Activated CD4-positive, alpha-beta T cell treated with anti-CD3 and anti-CD28 coated beads, Interleukin-2, amount 10 ng/mL, durations not matched to agents 7 days and 5 days (primary cell): ENCODE measurements at regions not wholly inside any gene's neighbourhood (a gene's known extent, or its start where the extent isn't known, plus 50 kb on each side); places are given as distances from the start of the nearest gene placed in this dataset.

Source experiments
- CTCF ChIA-PET: fragments of 350-600 bp; sonication (Branson Sonifier 250); formaldehyde crosslinking; loops from one replicate; lab custom pipeline; 2021; ENCODE audit warnings: antibody characterized with exemption; lab: Charles Lee
- POLR2A ChIA-PET: fragments of 350-600 bp; sonication (Branson Sonifier 250); formaldehyde crosslinking; loops from one replicate; lab custom pipeline; 2021; ENCODE audit warnings: antibody characterized with exemption; lab: Charles Lee
- DNase-seq: peaks from one replicate; pipeline ENCODE4 v3.0.0-alpha.2; 2020
- H3K27ac Mint-ChIP-seq: one replicate; pipeline ENCODE4 v1.8.0; 2021; ENCODE audit warnings: mild to moderate bottlenecking, moderate library complexity, mixed read lengths
- H3K27me3 Mint-ChIP-seq: one replicate; pipeline ENCODE4 v1.8.0; 2021; ENCODE audit warnings: mixed read lengths
- H3K36me3 Mint-ChIP-seq: one replicate; pipeline ENCODE4 v1.8.0; 2021; ENCODE audit warnings: low read depth, mixed read lengths
- H3K4me1 Mint-ChIP-seq: one replicate; pipeline ENCODE4 v1.8.0; 2021; ENCODE audit warnings: mixed read lengths
- H3K4me3 Mint-ChIP-seq: one replicate; pipeline ENCODE4 v1.8.0; 2021; ENCODE audit warnings: mild to moderate bottlenecking, moderate library complexity, mixed read lengths
- H3K9me3 Mint-ChIP-seq: one replicate; pipeline ENCODE4 v1.8.0; 2021; ENCODE audit warnings: mixed read lengths

DNA sequence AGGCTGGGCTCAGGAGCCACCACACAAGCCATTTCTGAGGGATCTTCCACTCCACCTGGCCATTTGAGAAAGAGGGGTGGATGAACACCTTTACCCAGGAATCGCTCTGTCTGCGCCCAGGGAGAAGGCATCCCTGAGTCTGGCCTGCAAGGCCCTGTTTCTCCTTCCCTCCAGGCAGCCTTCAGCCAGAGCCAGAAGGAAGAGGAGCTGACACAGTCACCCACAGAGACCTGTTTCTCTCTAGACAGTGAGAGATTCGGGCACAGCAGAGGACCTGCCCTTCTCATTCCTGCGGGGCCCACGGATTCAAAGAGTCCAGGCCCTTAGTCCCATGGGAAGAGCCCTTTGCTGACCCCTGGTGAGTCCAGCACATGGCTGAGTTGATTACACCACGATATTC is 127.5 kb upstream of the TNS3 start:
- DNase-seq, result no peak
- Mint-ChIP-seq H3K27ac (no peak overlapping the region), H3K9me3 (no peaks in the 10 kb centered on the region), H3K27me3 (no peaks in the 10 kb centered on the region), H3K36me3 (no peaks in the 10 kb centered on the region), H3K4me1 (no peaks in the 10 kb centered on the region), H3K4me3 (no peak overlapping the region)
- POLR2A ChIA-PET, result no interaction called here
- CTCF ChIA-PET, result no interaction called here

DNA sequence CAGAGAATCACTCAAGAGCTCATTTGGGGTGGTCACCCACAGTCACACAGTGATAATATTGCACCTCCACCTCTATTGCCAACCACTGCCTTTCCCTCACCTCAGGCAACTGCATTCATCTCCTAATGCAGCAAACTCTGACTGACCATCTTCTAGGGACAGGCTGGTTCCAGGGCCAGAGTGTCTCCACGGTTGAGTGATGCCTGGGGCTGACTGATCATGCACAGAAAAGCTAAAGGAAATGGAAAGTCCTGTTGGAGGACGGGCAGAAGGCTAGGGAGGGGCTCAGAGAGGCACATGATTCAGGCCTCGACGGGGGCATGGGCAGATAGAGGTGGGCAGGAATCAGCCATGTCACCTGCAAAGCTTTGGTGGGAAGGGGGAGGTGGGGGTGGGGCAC is 127.1 kb upstream of the TNS3 start:
- POLR2A ChIA-PET, result no interaction called here

DNA sequence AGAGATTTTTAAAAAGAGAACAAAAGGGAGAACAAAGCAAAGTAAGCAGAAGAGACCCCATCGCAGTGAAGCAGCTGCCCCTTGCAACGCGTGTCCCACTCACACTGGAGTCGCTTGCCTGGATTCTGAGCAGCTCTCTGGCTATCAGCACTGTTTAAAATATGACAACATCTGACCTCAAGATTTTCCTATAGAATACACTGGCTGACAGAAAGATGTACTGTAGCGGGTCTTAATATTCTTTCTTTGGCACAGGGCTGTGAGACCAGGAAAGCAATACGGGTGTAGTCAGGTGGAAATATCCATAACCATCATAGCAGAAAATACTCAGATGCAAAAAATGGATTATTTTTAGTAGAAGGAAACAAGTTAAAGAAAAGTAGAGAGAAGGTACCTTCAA is 125.7 kb upstream of the TNS3 start:
- DNase-seq, result no peak
- ChIA-PET CTCF (no interaction called here), POLR2A (no interaction called here)
- no peak overlapping the region for H3K4me3 Mint-ChIP-seq
- H3K36me3 Mint-ChIP-seq, result no peaks in the 10 kb centered on the region
- H3K27ac Mint-ChIP-seq, result no peak overlapping the region
- no peaks in the 10 kb centered on the region for H3K27me3 Mint-ChIP-seq
- H3K4me1 Mint-ChIP-seq, result no peaks in the 10 kb centered on the region
- no peaks in the 10 kb centered on the region for H3K9me3 Mint-ChIP-seq

More for the DNA sequence above, 127.1 kb upstream of the TNS3 start:
- CTCF ChIA-PET, result no interaction called here
- H3K4me1 Mint-ChIP-seq, result no peaks in the 10 kb centered on the region
- no peak overlapping the region for H3K4me3 Mint-ChIP-seq
- H3K27ac Mint-ChIP-seq, result no peak overlapping the region
- no peaks in the 10 kb centered on the region for H3K27me3 Mint-ChIP-seq
- H3K36me3 Mint-ChIP-seq, result no peaks in the 10 kb centered on the region
- H3K9me3 Mint-ChIP-seq, result no peaks in the 10 kb centered on the region
- no peak for DNase-seq

DNA sequence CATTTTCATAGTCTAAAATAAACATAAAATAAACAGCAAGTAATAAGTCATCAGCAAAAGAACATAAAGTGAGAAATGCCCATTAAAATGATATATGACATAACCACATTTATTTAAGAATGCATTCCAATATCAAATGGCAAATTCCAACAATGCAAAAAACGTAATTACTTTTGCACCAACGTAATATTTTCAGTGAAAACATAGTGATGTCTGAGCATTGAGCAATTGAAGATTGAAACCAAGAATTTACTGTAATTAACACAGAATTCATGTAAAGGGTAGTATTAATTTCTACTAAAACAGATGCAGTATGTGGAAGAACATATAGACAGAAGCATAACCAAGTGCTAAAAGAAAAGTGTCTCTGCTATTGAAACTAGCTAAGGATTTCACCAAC is 123.0 kb upstream of the TNS3 start:
- no peaks in the 10 kb centered on the region for H3K4me1 Mint-ChIP-seq
- no peak for DNase-seq
- no peaks in the 10 kb centered on the region for H3K9me3 Mint-ChIP-seq
- H3K4me3 Mint-ChIP-seq, result no peak overlapping the region
- ChIA-PET POLR2A (no interaction called here), CTCF (no interaction called here)
- no peaks in the 10 kb centered on the region for H3K36me3 Mint-ChIP-seq
- H3K27me3 Mint-ChIP-seq, result no peaks in the 10 kb centered on the region
- no peak overlapping the region for H3K27ac Mint-ChIP-seq

DNA sequence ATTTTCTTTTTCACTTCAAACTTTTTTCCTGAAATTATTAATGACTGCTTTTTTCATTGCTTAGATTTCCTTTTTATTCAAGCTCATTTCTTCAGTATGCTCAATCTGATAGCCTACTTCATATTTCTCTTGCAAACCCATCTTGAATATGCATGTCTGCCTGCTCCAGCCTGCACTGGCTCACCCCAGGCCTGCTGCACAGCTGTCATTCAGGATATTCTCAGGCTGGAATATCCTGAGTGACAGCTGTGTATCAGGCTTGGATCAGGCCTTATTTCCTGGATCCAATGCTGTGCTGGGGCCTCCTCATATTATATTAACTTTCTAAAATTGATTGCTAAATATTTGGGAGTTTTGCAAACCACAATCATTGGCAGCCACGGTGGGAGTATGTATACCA is 120.2 kb upstream of the TNS3 start:
- H3K27me3 Mint-ChIP-seq, result no peaks in the 10 kb centered on the region

DNA sequence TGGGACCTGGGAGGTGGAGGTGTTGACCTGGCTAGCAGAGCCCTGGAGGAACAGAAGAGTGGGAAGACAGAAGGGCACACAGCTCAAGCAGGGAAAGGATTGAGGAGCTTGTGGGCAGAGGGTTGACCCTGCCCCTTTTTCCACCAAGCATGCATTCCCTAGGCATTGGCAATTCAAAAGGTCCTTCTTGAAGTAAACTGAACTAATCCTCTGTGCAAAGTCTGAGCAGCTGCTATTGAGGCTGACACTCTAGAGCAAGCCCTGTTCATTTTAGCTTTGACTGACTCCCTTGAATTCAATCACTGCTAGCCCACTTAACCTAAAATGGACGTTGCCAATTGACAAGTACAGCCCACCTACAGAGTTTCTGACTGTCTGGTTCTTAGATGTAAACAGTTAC is 116.5 kb upstream of the TNS3 start:
- Mint-ChIP-seq H3K27ac (no peak overlapping the region), H3K4me3 (no peak overlapping the region), H3K27me3 (no peaks in the 10 kb centered on the region), H3K9me3 (no peaks in the 10 kb centered on the region), H3K4me1 (no peaks in the 10 kb centered on the region), H3K36me3 (no peaks in the 10 kb centered on the region)
- ChIA-PET POLR2A (no interaction called here), CTCF (no interaction called here)
- no peak for DNase-seq

More for the DNA sequence above, 120.2 kb upstream of the TNS3 start:
- no peak overlapping the region for H3K27ac Mint-ChIP-seq
- H3K4me3 Mint-ChIP-seq, result no peak overlapping the region
- DNase-seq, result no peak
- ChIA-PET POLR2A (no interaction called here), CTCF (no interaction called here)
- H3K36me3 Mint-ChIP-seq, result no peaks in the 10 kb centered on the region
- H3K4me1 Mint-ChIP-seq, result no peaks in the 10 kb centered on the region
- H3K9me3 Mint-ChIP-seq, result no peaks in the 10 kb centered on the region

DNA sequence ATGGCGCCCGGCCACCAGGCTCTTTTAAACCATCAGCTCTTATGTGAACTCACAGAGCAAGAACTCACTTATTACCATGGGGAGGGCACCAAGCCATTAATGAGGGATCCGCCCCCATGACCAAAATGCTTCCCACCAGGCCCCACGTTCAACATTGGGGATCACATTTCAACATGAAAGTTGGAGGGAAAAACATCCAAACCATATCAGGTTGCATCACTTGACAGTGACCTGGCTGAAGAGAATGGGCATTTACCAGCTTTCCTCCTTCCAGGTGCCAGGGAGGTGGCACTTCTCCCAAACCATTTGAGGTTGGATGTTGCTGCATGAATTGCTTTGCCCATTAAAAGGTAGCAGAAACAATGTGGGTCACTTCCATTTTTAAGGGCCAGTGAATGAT is 115.6 kb upstream of the TNS3 start:
- ChIA-PET CTCF (no interaction called here), POLR2A (no interaction called here)
- no peaks in the 10 kb centered on the region for H3K27me3 Mint-ChIP-seq

DNA sequence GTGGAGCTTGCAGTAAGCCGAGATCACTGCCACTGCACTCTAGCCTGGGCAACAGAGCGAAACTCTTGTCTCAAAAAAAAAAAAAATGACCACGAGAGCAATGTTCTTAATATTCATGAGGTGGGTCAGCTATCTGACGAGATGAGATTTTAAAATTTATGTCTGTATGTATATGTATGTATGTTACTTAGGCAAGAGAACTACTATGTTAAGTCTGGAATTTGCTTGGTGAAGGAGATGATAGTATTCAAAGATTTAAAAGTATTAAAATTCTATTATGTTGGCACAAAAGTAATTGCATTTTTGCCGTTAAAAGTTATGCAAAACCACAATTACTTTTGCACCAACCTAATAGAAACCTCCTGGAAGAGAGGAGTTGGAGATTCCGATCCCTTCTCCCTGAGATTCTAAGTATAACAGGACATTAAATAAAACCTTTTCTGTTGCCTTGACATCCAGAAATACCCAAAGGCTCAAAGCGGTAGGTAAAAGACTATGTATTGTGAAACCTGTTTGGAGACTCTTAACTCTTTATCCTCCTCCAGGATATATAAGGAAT is 114.3 kb upstream of the TNS3 start:
- no peaks in the 10 kb centered on the region for H3K27me3 Mint-ChIP-seq
- H3K4me3 Mint-ChIP-seq, result no peak overlapping the region
- no peaks in the 10 kb centered on the region for H3K36me3 Mint-ChIP-seq
- ChIA-PET POLR2A (no interaction called here), CTCF (interaction anchor here (0.6 kb wide), 1 partner anchor 135 kb away, joined by 3 read pairs; no protein-coding TSS in a partner anchor)
- no peaks in the 10 kb centered on the region for H3K4me1 Mint-ChIP-seq
- H3K9me3 Mint-ChIP-seq, result no peaks in the 10 kb centered on the region
- no peak for DNase-seq
- no peak overlapping the region for H3K27ac Mint-ChIP-seq

More for the DNA sequence above, 115.6 kb upstream of the TNS3 start:
- no peaks in the 10 kb centered on the region for H3K9me3 Mint-ChIP-seq
- no peak overlapping the region for H3K4me3 Mint-ChIP-seq
- H3K36me3 Mint-ChIP-seq, result no peaks in the 10 kb centered on the region
- H3K4me1 Mint-ChIP-seq, result no peaks in the 10 kb centered on the region
- H3K27ac Mint-ChIP-seq, result no peak overlapping the region
- DNase-seq, result no peak

DNA sequence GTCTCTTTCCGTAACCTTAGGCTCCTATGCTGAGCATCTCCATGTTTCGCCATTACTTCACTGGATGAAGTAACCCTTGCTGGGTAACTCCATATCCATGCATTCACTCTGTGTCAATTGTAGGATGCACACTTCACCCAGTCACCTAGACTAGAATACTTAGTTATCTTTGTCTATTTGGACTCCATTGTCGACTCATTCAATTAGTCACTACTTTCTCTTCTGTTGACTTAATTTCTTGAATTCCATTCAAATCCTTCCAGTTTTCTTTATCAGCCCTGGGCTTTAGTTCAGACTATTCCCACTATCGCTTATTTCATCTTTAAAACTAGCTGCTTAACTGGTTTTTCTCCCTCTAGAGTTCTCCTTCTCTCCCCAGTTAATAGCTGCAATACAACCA is 111.3 kb upstream of the TNS3 start:
- Mint-ChIP-seq H3K9me3 (no peaks in the 10 kb centered on the region), H3K27ac (no peak overlapping the region), H3K4me1 (no peaks in the 10 kb centered on the region), H3K4me3 (no peak overlapping the region), H3K36me3 (no peaks in the 10 kb centered on the region), H3K27me3 (no peaks in the 10 kb centered on the region)
- no peak for DNase-seq
- POLR2A ChIA-PET, result no interaction called here
- CTCF ChIA-PET, result no interaction called here

DNA sequence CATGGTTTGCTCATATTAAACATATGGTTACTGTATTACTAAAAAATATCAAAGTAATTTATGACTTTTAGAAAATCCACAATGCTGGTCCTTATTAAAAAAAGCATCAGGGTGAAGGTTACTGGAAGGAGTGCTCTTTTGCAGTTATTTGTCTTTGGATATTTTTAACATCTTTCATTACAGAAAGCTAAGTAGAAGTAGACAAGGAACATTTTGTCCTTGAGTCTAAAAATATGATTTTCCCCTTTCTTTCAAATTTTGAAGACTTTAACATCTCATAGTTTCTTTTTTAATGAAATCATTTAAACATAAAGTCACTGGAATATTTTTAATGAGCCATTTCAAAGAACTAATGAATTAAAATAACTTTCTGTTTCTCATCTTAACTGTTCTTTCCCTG is 110.1 kb upstream of the TNS3 start:
- ChIA-PET POLR2A (no interaction called here), CTCF (no interaction called here)
- Mint-ChIP-seq H3K27ac (no peak overlapping the region), H3K9me3 (no peaks in the 10 kb centered on the region), H3K36me3 (no peaks in the 10 kb centered on the region), H3K4me3 (no peak overlapping the region), H3K4me1 (no peaks in the 10 kb centered on the region), H3K27me3 (no peaks in the 10 kb centered on the region)
- DNase-seq, result no peak

DNA sequence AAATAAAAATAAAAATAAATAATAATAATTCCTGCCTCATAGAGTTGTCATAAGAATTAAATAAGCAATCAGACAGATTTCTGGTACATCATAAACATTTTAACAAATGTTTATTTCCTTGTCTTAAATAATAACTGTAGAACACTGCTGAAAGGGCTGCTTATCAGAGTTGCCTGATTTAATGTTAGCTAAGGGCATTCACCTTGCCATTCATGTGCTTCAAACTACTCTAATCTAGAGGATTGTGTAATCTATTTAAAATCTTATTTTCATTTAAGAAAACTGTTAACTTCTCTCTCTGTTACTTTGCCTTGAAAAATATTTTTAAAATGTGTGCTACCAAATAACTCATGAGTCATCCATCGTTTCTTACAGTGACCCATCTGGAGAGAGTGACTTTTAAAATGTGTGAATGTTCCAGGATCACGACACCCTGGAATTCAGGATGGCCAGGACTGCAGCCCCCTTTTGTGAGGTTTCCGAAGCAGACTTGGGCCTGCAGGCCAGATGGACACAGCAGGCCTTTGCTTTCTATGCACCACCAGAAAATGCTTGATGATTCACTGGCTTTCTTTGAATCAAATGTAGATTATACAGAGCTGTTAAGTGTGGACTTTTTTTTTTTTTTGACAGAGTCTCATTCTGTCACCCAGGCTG is 109.1 kb upstream of the TNS3 start:
- Mint-ChIP-seq H3K27me3 (no peaks in the 10 kb centered on the region), H3K27ac (no peak overlapping the region), H3K9me3 (no peaks in the 10 kb centered on the region), H3K36me3 (no peaks in the 10 kb centered on the region), H3K4me3 (no peak overlapping the region), H3K4me1 (no peaks in the 10 kb centered on the region)
- ChIA-PET CTCF (interaction anchor here (0.6 kb wide), 1 partner anchor 12 kb away, joined by 3 read pairs; no protein-coding TSS in a partner anchor), POLR2A (no interaction called here)
- no peak for DNase-seq

DNA sequence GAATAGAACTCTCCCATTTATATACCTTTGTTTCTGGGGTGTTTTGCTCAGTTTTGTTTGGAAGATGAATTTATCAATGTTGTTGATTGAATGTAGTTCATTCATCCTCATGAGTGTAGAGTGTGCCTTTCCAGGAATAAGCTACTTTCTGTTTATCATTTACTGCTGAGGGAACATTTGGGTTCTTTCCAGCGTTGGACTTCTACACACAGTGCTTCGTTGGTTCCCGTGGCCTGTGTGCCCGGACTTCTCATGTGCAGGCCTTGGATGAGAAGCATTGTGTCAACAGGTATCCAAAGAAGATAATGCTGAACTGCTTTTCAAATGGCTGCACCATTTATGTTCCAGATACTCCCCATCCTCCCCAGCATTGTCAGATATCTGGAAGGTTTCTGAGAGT is 107.6 kb upstream of the TNS3 start:
- no peaks in the 10 kb centered on the region for H3K4me1 Mint-ChIP-seq
- no peaks in the 10 kb centered on the region for H3K36me3 Mint-ChIP-seq
- H3K27ac Mint-ChIP-seq, result no peak overlapping the region
- no peak for DNase-seq
- no peak overlapping the region for H3K4me3 Mint-ChIP-seq
- CTCF ChIA-PET, result no interaction called here
- POLR2A ChIA-PET, result no interaction called here
- no peaks in the 10 kb centered on the region for H3K27me3 Mint-ChIP-seq
- H3K9me3 Mint-ChIP-seq, result no peaks in the 10 kb centered on the region

DNA sequence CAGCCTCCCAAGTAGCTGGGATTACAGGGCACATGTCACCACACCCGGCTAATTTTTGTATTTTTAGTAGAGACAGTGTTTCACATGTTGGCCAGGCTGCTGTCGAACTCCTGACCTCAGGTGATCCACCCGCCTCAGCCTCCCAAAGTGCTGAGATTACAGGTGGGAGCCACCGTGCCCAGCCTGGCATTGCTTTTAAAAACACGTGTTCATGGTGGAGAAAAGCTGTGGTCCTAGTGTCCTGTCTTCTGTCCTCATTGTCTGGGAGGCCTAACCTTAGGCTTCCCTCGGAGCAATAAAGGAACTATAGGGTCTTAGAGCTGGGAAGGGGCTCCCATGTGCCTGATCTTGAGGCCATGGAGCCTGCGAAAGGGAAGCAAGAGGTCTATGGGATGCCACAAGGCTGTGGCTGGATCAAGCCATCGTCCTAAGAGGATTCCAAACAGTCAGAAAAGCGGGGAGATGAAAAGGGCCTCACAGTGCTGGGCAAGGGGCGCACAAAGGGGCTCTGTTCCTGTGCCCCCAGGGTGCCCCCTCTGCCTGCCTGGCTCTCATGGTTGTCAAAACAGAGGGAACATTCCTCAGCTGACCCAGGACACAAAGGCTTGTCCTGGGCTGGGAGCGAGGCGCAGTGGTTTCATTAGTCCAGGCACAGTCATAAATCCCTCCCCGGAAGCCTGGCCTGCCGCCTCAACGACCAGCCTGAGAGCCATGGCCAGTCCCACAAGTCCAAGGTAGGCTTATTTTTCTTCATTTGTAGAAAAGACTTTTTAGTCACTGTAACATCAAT is 106.6 kb upstream of the TNS3 start:
- H3K27ac Mint-ChIP-seq, result no peak overlapping the region
- H3K9me3 Mint-ChIP-seq, result no peaks in the 10 kb centered on the region
- no peak overlapping the region for H3K4me3 Mint-ChIP-seq
- ChIA-PET POLR2A (no interaction called here), CTCF (interaction anchor here (0.6 kb wide), 1 partner anchor 325 kb away, joined by 4 read pairs; no protein-coding TSS in a partner anchor)
- no peaks in the 10 kb centered on the region for H3K4me1 Mint-ChIP-seq
- H3K36me3 Mint-ChIP-seq, result no peaks in the 10 kb centered on the region
- DNase-seq, result no peak
- H3K27me3 Mint-ChIP-seq, result no peaks in the 10 kb centered on the region
